Adipose tissue (tissue), 3 donors: ENCODE measurements at regions not wholly inside any gene's neighbourhood (a gene's known extent, or its start where the extent isn't known, plus 50 kb on each side); places are given as distances from the start of the nearest gene placed in this dataset.

ENCODE experiments used
- H3K27ac ChIP-seq: one replicate; pipeline ENCODE4 v1.5.1; 2013; ENCODE audit warnings: low read depth, low read length
- WGBS, 3 donors: extraction: QIAGEN DNeasy Blood & Tissue Kit; methylation state at CpG; one replicate each; pipeline ENCODE4 v1.1.7; 2013; 5-methylcytosine and 5-hydroxymethylcytosine counted together
- donor health status: healthy with polysubstance abuse.
- donor health status: Bipolar disorder and iron deficiency.
- donor health status: healthy.

DNA sequence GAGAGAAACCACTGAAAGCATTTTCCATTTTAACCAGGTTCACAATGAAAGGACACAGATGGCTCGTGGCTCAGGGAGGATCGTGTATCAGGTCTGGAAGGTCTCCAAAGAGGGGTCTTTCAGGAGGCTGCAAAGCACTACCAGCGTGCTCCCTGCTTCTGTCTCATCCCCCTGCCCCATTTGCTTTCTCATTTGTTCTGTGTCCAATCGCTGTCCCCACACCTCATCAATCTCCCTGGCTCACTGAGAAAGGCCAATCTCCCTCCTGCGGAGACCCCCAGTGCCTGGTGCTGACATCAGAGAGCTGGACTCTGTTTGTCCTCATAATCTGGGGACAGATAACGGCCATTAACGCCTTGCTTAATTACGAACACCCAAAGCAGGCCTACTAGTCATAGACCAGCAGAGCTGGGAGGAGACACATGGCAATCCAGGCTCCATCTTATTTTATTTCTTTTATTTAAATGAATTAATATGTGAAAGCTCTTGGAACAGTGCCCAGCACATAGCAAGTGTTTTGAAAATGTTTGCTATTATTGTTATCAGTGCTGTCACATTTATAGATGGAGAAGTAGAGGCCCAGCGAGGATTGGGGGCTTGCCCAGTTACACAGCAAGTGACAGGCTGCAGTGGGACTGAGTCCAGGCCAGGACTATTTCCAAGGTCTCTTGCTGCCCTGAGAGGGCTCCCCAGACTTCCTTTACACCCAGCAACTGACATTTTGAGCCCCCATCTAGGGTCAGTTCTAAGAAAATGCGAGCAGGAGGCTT is 341.0 kb upstream of the USP24 start:
- no peak overlapping the region for H3K27ac ChIP-seq
- WGBS, 3 donors: 81 to 91% (median 90%) methylated on average over 10 of the region's 10 CpGs

DNA sequence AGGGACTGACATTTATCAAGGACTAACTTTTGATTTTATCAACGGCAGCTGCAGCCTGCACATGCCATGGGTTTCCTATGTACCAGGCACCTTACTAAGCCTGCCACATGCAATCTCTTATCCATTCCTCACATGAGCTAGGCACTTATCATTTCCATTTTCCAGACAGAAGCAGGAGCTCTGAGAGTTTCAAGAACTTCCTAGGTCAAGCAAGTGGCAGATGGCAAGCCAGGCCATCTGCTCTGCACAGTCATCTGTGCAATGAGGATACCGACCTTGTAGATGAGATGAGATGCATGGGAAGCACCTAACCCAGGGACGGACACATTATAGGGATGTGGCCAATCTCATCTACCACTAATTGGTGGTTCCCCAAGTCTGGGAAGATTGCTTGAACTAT is 339.4 kb upstream of the USP24 start:
- 90 to 95% (median 94%) methylated on average over 3 of the region's 3 CpGs for WGBS, 3 donors
- no peak overlapping the region for H3K27ac ChIP-seq

DNA sequence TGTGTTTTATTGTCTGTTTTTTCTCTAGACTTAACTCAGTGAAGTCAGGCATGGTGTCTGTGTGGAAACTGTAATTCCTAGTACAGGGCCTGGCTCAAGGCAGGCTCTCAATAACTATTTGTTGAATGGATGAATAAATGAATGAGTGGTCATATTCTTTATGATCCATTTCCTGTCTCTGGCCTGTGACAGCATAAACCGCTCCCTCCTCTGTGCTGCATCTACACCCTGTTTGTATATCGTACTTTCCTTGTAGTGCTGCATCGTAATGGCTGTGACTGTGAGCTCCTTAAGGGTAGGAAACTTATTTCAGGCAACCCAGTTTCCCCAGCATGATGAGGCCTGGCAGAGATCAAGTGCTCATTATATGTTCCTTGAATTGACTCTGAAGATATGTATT is 337.5 kb upstream of the USP24 start:
- WGBS, 3 donors: 93 to 97% (median 95%) methylated on average over 3 of the region's 3 CpGs

DNA sequence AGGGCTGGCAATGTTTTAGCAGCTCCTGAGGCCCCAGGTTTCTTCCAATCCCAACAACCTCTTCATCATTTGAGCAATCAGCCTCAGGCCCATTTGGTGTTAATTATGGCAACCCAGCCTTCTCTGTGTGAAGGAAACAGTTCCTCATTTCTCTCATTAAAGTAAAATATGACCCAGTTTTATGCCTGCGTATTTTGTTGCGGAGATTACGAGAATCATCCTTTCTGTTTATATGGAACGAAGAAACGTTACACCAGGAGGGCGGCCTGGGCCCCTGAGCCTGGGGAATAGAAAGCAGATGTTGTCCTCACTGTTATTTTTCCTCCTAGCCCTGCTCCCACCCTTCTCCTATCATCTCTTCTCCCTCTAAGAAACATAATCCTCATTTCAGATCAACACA is 332.2 kb upstream of the USP24 start:
- no peak overlapping the region for H3K27ac ChIP-seq
- WGBS, 3 donors: 83 to 88% (median 84%) methylated on average over 6 of the region's 6 CpGs

More for the DNA sequence above, 337.5 kb upstream of the USP24 start:
- H3K27ac ChIP-seq: no peak overlapping the region

GRCh38 chr1:55546553-55546952 is 331.4 kb upstream of the USP24 start:
- 84 to 93% (median 89%) methylated on average over 1 of the region's 1 CpG for WGBS, 3 donors

DNA sequence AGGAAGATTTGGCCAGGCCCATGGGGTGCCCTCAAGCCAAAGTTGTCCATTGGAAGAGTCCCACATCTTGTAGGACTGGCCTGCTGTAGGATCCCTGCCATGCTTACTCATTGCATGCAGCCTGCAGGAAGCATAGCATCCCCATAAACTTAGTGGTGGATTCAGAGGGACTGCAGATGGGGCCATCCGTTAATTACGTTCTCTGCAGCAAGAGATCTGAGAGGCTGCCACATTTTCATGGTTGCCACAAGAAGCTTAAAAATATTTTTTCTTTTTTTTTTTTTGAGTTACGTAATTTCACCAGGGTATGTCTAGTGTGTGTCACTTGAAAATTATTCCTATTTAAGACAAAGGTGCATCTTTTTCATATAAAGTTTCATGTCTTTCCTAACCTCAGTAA is 329.7 kb upstream of the USP24 start:
- no peak overlapping the region for H3K27ac ChIP-seq
- WGBS, 3 donors: 87 to 94% (median 88%) methylated on average over 3 of the region's 3 CpGs

More at GRCh38 chr1:55546553-55546952, 331.4 kb upstream of the USP24 start:
- no peak overlapping the region for H3K27ac ChIP-seq

GRCh38 chr1:55542901-55543504 is 327.8 kb upstream of the USP24 start:
- H3K27ac ChIP-seq: no peak overlapping the region

GRCh38 chr1:55541296-55541695 is 326.1 kb upstream of the USP24 start:
- H3K27ac ChIP-seq: no peak overlapping the region
- WGBS, 3 donors: 91 to 96% (median 93%) methylated on average over 1 of the region's 1 CpG

- 75 to 80% (median 79%) methylated on average over 5 of the region's 5 CpGs for WGBS, 3 donors
- H3K27ac ChIP-seq: no peak overlapping the region
These were observed 324.7 kb upstream of the USP24 start for GRCh38 chr1:55539652-55540512.

DNA sequence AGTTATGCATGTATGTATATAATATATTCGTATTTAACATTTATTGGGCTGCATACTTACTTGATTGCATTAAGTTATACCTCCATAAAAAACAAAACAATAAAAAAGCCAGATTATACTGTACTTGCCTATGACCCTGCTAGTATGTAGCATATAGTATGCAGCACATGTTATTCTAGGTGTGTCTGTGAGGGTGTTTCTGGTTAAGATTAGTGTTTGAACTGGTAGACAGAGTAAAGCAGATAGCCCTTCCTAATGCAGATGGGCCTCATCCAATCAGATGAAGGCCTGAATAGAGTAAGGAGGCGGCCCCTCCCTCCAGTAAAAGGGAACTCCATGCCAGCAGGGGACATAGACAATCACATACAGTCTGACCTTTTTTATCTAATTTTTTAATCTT is 323.3 kb upstream of the USP24 start:
- no peak overlapping the region for H3K27ac ChIP-seq
- WGBS, 3 donors: 91 to 95% (median 93%) methylated on average over 2 of the region's 2 CpGs

DNA sequence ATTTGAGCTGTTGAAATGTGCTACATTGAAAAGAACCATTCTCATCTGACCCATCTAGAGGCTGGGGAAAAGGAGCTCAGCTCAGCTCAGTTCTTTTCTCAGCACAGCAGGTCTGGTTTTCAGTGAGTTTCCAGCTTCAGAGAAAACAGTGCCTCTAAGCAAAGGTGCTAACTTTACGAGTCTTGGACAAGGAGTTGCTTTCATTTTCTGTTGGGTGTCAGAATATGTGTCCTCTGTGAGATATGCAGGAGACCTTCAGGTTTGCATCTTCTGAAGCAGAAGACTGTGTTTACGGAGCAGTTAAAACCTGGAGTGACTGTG is 321.3 kb upstream of the USP24 start:
- 66 to 78% (median 72%) methylated on average over 2 of the region's 2 CpGs for WGBS, 3 donors
- no peak overlapping the region for H3K27ac ChIP-seq

DNA sequence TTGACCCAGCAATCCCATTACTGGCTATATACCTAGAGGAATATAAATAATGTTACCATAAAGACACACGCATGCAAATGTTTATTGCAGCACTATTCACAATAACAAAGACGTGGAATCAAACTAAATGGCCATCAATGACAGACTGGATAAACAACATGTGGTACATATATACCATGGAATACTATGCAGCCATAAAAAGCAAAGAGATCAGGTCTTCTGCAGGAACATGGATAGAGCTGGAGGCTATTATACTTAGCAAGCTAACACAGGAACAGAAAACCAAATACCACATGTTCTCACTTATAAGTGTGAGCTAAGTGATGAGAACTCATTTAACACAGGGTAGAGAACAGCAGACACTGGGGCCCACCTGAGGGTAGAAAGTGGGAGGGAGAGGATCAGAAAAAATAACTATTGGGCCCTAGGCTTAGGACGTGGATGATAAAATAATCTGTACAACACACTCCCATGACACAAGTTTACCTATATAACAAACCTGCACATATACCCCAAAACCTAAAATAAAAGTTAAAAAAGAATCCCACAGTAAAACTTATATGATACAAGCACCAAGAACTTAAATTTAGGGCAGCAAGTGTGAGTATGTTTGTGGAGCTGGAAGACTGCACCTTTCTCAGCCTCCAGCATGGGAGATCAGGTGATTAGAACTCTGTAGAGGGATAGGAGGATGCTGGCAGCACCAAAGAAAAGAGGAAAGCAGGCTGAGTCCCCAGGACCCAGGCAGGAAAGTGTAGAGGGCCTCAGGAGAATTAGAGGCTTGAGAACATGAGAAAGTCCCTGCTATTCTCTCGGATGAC is 320.8 kb upstream of the USP24 start:
- 84 to 89% (median 86%) methylated on average over 4 of the region's 4 CpGs for WGBS, 3 donors
- no peak overlapping the region for H3K27ac ChIP-seq

GRCh38 chr1:55534565-55535121 is 319.5 kb upstream of the USP24 start:
- H3K27ac ChIP-seq: no peak overlapping the region
- WGBS, 3 donors: 87 to 98% (median 90%) methylated on average over 3 of the region's 3 CpGs

- H3K27ac ChIP-seq: no peak overlapping the region
These were observed 316.5 kb upstream of the USP24 start for GRCh38 chr1:55531644-55532043.

DNA sequence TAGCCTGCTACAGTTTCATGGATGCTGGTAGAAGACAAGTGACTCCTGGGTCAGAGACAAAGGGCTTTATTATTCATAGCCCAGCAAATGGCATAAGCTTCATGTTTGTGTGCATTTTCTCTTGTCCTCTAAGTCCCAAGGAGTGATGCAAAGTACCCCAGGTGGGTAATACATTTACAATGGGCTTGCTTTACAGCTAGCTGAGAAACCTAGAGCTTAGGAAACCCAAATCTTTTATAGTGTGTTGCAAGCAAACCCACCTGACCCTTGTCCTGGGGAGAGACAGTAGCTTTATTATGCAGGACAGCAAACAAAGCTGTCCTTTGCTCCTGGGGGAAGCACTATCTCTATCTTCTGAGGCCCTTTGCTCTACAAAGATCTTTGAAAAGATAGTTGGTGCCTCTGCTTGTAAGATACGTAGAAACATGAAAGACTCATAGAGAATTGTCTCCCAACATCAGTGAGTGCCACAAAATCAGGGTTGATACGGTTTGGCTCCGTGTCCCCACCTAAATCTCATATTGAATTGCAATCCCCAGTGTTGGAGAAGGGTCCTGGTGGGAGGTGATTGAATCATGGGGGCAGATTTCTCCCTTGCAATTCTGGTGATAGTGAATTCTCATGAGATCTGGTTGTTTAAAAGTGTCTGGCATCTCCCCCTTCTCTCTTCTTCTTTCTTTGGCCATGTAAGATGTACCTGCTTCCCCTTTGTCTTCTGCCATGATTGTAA is 315.8 kb upstream of the USP24 start:
- no peak overlapping the region for H3K27ac ChIP-seq
- 89 to 92% (median 90%) methylated on average over 3 of the region's 3 CpGs for WGBS, 3 donors

DNA sequence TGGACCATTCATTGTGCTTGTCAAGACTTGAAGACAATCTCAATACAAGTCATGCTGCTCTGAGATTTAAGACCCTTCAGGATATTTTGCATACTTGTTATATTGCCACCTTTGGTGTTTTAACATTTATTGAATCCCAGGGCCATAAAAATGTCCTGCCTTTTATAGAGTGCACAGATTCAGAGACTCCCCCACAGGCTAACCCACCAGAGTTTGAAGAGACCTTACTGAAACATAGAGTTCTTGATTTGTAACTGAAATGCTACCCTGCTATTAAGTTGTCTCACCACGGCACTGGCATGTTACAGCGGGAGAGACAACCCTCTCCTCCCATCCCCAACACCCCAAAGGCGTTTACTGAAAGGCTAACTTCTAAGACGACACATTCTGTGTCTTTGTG is 313.9 kb upstream of the USP24 start:
- WGBS, 3 donors: 86 to 95% (median 93%) methylated on average over 4 of the region's 4 CpGs
- H3K27ac ChIP-seq: no peak overlapping the region

GRCh38 chr1:55527831-55528230 is 312.7 kb upstream of the USP24 start:
- H3K27ac ChIP-seq: no peak overlapping the region
- 75 to 86% (median 83%) methylated on average over 1 of the region's 1 CpG for WGBS, 3 donors

GRCh38 chr1:55526716-55527115 is 311.6 kb upstream of the USP24 start:
- WGBS, 3 donors: 75 to 80% (median 78%) methylated on average over 3 of the region's 3 CpGs
- no peak overlapping the region for H3K27ac ChIP-seq
